HepG2 (cell line): ENCODE measurements at regions not wholly inside any gene's neighbourhood (a gene's known extent, or its start where the extent isn't known, plus 50 kb on each side); places are given as distances from the start of the nearest gene placed in this dataset.

ENCODE experiments used
- ATM ChIP-seq: fragments of 450-650 bp; IDR thresholded peaks from 2 replicates; pipeline ENCODE4 v1.7.1; 2017; ENCODE audit warnings: mild to moderate bottlenecking, borderline replicate concordance
- MED1 ChIP-seq: sonication (generic); formaldehyde crosslinking; IDR thresholded peaks from 2 replicates; pipeline ENCODE4 v1.4.0; 2020; ENCODE audit warnings: missing genetic modification reagents
- MED13 ChIP-seq: sonication (generic); formaldehyde crosslinking; IDR thresholded peaks from 2 replicates; pipeline ENCODE4 v1.5.0; 2020; ENCODE audit warnings: missing genetic modification reagents
- MED8 ChIP-seq: sonication (generic); formaldehyde crosslinking; IDR thresholded peaks from 2 replicates; pipeline ENCODE4 v1.8.1; 2023; ENCODE audit warnings: mild to moderate bottlenecking, missing genetic modification reagents; ENCODE audit not compliant: insufficient replicate concordance
- MXD4 ChIP-seq: IDR thresholded peaks from 2 replicates; pipeline ENCODE4 v1.6.1; 2016; ENCODE audit warnings: mild to moderate bottlenecking, missing biosample characterization, missing genetic modification reagents
- PRMT3 ChIP-seq: sonication (generic); formaldehyde crosslinking; IDR thresholded peaks from 2 replicates; pipeline ENCODE4 v1.8.1; 2022; ENCODE audit warnings: low read depth, mild to moderate bottlenecking, moderate library complexity, missing genetic modification reagents, borderline replicate concordance
- TCF12 ChIP-seq, 2 experiments: fragments of 450-650 bp in 1 of 2; sonication (generic) in 1 of 2; formaldehyde crosslinking in 1 of 2; IDR thresholded peaks; 2 replicates each; pipeline versions ENCODE4 v1.6.1 to v1.8.0; 2017 to 2022; ENCODE audit warnings: antibody characterized with exemption in 1 of 2, mild to moderate bottlenecking in 1 of 2, missing genetic modification reagents in 1 of 2, moderate library complexity in 1 of 2
- ZNF263 ChIP-seq: sonication (generic); formaldehyde crosslinking; IDR thresholded peaks from 2 replicates; pipeline ENCODE4 v1.4.0; 2020; ENCODE audit warnings: missing genetic modification reagents
- ZNF274 ChIP-seq: sonication (generic); formaldehyde crosslinking; IDR thresholded peaks from 2 replicates; pipeline ENCODE4 v1.5.1; 2020; ENCODE audit warnings: mild to moderate bottlenecking, missing genetic modification reagents
- ZNF350 ChIP-seq: sonication (generic); formaldehyde crosslinking; IDR thresholded peaks from 2 replicates; pipeline ENCODE4 v1.4.0; 2020; ENCODE audit warnings: mild to moderate bottlenecking, low read depth, missing genetic modification reagents, borderline replicate concordance
- ZNF367 ChIP-seq: sonication (generic); formaldehyde crosslinking; IDR thresholded peaks from 2 replicates; pipeline ENCODE4 v1.4.0; 2020; ENCODE audit warnings: missing genetic modification reagents, borderline replicate concordance
- ZNF615 ChIP-seq: sonication (generic); formaldehyde crosslinking; IDR thresholded peaks from 2 replicates; pipeline ENCODE4 v1.5.0; 2020; ENCODE audit warnings: mild to moderate bottlenecking, missing genetic modification reagents, borderline replicate concordance
- ZNF790 ChIP-seq: sonication (generic); formaldehyde crosslinking; IDR thresholded peaks from 2 replicates; pipeline ENCODE4 v1.8.0; 2022; ENCODE audit warnings: missing genetic modification reagents, mild to moderate bottlenecking, borderline replicate concordance
- TF ChIP-seq, protein P1 (sequence below): sonication (generic); formaldehyde crosslinking; IDR thresholded peaks from 2 replicates; pipeline ENCODE4 v1.5.0; 2020; ENCODE audit warnings: missing genetic modification reagents
- TF ChIP-seq, protein P2 (sequence below), 2 experiments: sonication (generic) in 1 of 2; formaldehyde crosslinking in 1 of 2; IDR thresholded peaks; 2 replicates each; pipeline versions ENCODE4 v1.5.1 to v1.6.1; 2011 to 2020; ENCODE audit warnings: borderline replicate concordance in 1 of 2, low read depth in 1 of 2, low read length in 1 of 2, mild to moderate bottlenecking in 1 of 2, missing genetic modification reagents in 1 of 2, moderate library complexity in 1 of 2
- TF ChIP-seq, protein P3 (sequence below): sonication (generic); formaldehyde crosslinking; IDR thresholded peaks from 2 replicates; pipeline ENCODE4 v1.4.0; 2020; ENCODE audit warnings: mild to moderate bottlenecking, low read depth, missing genetic modification reagents
- TF ChIP-seq, protein P4 (sequence below): sonication (generic); formaldehyde crosslinking; IDR thresholded peaks from 2 replicates; pipeline ENCODE4 v1.8.1; 2023; ENCODE audit warnings: mild to moderate bottlenecking, missing genetic modification reagents, borderline replicate concordance
- TF ChIP-seq, protein P5 (sequence below): sonication (generic); formaldehyde crosslinking; IDR thresholded peaks from 2 replicates; pipeline ENCODE4 v1.4.0; 2020; ENCODE audit warnings: missing genetic modification reagents

DNA sequence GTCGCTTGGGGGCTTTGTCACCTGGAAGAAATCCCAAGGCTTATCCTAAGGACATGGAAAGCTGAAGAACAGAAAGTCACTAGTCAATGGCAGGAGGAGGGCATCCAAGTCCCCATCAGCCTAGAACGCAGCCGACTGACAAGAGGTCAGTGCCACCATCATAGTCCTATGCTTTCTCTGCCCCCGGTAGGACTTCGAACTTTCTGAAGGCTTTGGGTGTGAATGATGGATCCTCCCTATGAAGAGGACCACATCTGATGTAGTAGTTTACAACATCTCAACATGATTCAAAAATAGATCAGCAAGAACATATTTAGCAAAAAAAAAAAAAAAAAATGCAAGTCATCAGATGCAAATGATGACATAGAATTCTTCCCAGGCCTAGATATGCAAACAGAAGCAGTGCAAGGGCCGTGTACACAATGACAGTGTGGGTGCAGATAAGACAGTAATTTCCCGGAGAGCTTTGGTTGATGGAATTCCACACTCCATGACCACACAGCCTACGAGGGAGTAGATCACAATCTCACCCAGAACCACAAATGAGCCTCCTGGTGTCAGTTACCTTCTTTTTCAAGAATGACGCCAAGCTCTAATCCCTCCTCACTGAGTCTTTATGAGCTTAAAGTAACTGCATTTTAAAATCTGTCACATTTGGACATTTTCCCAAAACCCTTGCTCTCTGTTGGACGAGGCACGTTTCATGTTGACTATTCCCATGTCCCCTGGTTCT lies 88.2 kb downstream of the PSMG1 start (continued):
- TF ChIP-seq, protein P1, sequence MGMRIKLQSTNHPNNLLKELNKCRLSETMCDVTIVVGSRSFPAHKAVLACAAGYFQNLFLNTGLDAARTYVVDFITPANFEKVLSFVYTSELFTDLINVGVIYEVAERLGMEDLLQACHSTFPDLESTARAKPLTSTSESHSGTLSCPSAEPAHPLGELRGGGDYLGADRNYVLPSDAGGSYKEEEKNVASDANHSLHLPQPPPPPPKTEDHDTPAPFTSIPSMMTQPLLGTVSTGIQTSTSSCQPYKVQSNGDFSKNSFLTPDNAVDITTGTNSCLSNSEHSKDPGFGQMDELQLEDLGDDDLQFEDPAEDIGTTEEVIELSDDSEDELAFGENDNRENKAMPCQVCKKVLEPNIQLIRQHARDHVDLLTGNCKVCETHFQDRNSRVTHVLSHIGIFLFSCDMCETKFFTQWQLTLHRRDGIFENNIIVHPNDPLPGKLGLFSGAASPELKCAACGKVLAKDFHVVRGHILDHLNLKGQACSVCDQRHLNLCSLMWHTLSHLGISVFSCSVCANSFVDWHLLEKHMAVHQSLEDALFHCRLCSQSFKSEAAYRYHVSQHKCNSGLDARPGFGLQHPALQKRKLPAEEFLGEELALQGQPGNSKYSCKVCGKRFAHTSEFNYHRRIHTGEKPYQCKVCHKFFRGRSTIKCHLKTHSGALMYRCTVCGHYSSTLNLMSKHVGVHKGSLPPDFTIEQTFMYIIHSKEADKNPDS (CRISPR knock-in tag), result no peak
- TF ChIP-seq, protein P2, sequence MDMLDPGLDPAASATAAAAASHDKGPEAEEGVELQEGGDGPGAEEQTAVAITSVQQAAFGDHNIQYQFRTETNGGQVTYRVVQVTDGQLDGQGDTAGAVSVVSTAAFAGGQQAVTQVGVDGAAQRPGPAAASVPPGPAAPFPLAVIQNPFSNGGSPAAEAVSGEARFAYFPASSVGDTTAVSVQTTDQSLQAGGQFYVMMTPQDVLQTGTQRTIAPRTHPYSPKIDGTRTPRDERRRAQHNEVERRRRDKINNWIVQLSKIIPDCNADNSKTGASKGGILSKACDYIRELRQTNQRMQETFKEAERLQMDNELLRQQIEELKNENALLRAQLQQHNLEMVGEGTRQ (IDR thresholded peaks at IDR 0.05; ENCODE audit: low read depth, low read length), result no peak
- TF ChIP-seq, protein P2 (CRISPR knock-in tag; IDR thresholded peaks at IDR 0.05; ENCODE audit: borderline replicate concordance), result no peak
- no peak for TF ChIP-seq TCF12 (IDR thresholded peaks at IDR 0.05)
- no peak for TF ChIP-seq TCF12 (CRISPR knock-in tag; IDR thresholded peaks at IDR 0.05)
- TF ChIP-seq MXD4 (CRISPR knock-in tag), result 0 out of 2 replicates have a peak, but pooled peaks have one; percentile 40
- TF ChIP-seq, protein P3, sequence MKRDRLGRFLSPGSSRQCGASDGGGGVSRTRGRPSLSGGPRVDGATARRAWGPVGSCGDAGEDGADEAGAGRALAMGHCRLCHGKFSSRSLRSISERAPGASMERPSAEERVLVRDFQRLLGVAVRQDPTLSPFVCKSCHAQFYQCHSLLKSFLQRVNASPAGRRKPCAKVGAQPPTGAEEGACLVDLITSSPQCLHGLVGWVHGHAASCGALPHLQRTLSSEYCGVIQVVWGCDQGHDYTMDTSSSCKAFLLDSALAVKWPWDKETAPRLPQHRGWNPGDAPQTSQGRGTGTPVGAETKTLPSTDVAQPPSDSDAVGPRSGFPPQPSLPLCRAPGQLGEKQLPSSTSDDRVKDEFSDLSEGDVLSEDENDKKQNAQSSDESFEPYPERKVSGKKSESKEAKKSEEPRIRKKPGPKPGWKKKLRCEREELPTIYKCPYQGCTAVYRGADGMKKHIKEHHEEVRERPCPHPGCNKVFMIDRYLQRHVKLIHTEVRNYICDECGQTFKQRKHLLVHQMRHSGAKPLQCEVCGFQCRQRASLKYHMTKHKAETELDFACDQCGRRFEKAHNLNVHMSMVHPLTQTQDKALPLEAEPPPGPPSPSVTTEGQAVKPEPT (CRISPR knock-in tag), result no peak
- TF ChIP-seq PRMT3 (CRISPR knock-in tag), result no peak
- TF ChIP-seq, protein P4, sequence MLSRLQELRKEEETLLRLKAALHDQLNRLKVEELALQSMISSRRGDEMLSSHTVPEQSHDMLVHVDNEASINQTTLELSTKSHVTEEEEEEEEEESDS (CRISPR knock-in tag), result no peak
- peak; percentile 59 for TF ChIP-seq MED8 (CRISPR knock-in tag)
- TF ChIP-seq ATM, result no peak
- no peak for TF ChIP-seq ZNF367 (CRISPR knock-in tag)
- TF ChIP-seq ZNF274 (CRISPR knock-in tag), result no peak
- TF ChIP-seq ZNF350, result no peak
- TF ChIP-seq ZNF790 (CRISPR knock-in tag), result no peak; the same call in 1 of the 2 replicates
- no peak for TF ChIP-seq ZNF615 (CRISPR knock-in tag)
- TF ChIP-seq, protein P5, sequence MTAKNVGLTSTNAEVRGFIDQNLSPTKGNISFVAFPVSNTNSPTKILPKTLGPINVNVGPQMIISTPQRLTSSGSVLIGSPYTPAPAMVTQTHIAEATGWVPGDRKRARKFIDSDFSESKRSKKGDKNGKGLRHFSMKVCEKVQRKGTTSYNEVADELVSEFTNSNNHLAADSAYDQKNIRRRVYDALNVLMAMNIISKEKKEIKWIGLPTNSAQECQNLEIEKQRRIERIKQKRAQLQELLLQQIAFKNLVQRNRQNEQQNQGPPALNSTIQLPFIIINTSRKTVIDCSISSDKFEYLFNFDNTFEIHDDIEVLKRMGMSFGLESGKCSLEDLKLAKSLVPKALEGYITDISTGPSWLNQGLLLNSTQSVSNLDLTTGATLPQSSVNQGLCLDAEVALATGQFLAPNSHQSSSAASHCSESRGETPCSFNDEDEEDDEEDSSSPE, result no peak
- TF ChIP-seq MED13 (CRISPR knock-in tag), result peak; percentile 95
- peak; percentile 98 for TF ChIP-seq MED1 (CRISPR knock-in tag)
- TF ChIP-seq ZNF263 (CRISPR knock-in tag), result no peak
